HG03354 (cell line): ENCODE measurements at regions not wholly inside any gene's neighbourhood (a gene's known extent, or its start where the extent isn't known, plus 50 kb on each side); places are given as distances from the start of the nearest gene placed in this dataset.

Source experiments
- ATAC-seq: cut with Tn5 transposase; IDR thresholded peaks from one replicate; pipeline ENCODE4 v1.9.1; 2021; ENCODE audit warnings: mild to moderate bottlenecking; ENCODE audit not compliant: unreplicated experiment, poor library complexity, severe bottlenecking

DNA sequence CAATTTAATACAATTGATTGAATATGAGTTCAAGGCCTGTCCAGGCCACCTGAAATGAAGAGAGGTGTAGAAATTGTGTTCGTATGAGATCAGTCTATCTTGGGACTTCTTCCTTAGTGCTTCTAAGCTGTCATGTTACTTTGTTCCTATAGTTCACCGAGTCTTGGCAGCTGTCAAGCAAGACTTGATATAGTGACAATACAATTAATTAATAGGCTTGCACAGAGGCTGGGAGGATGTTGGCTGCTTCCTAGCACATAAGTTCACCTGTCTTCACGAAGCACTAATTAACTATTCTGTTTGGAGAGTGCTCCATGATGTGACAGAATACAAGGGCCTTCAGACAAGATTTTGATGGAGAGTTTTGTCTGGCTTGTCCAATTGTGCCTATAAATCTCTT lies 103.7 kb upstream of the CD96 start:
- ATAC-seq: no peak

DNA sequence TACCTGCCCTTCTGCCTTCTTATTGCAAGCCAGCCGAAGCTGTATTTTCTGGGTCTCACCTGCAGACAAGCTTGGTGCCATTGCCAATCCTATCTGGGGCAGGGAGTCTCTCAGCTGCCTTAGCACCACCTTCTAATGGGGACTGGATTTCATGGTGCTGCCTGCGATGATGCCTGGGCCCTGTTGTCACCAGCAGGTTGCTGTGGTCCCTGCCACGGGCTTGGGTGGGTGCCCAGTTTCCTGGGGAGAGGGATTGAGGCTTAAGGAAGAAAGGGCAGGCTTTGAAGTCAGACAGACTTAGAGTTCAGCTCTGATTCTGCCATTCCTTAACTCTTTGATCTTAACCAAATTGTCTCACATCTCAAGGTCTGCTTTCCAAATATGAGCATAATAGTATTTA lies 87.4 kb upstream of the CD96 start:
- ATAC-seq: no peak

DNA sequence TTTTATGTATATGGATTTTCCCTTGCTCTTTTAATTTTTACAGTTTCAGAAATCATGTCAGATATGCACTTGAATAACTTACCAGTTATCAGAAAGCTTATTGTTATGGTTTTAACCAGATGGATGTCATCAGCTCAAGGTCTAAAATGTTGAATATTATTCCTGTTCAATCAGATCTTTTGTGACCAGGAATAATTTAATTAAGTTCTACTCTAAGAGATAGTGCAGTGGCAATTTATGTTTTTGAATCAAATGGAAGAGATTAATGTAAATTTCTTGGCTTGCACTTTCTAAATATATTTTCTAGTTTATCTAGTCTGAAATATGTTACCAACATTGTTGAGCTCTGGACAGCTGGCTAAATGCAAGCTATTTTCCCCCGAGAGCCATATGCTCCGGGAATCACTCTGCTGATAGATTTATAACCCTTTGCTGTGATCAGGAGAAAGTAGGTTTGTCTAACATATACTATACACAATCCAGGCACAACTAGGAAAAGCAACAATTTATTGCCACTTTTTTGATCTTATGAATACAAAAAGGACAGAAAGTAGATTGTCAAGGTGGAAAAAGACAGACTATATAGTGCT lies 76.8 kb upstream of the CD96 start:
- no peak for ATAC-seq

DNA sequence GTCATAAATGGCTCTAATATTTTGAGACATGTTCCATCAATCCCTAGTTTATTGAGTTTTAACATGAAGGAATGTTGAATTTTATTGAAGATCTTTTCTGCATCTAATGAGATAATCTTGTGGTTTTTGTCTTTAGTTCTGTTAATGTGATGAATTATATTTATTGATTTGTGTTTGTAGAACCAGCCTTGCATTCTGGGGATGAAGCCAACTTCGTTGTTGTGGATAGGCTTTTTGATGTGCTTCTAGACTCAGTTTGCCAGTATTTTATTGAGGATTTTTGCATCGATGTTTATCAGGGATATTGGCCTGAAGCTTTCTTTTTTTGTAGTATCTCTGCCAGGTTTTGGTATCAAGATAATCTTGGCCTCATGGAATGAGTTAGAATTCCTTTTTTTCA lies 72.0 kb upstream of the CD96 start:
- ATAC-seq: no peak

DNA sequence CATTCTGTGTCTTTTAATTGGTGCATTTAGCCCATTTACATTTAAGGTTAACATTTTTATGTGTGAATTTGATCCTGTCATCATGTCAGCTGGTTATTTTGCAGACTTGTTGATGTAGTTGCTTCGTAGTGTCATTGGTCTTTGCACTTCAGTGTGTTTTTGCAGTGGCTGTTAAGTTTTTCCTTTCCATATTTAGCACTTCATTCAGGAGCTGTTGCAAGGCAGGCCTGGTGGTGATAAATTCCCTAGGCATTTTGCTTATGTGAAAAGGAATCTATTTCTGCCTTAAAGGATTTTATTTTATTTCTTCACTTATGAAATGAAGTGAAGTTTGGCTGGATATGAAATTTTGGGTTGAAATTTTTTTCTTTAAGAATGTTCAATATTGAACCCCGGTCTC lies 70.2 kb upstream of the CD96 start:
- no peak for ATAC-seq

DNA sequence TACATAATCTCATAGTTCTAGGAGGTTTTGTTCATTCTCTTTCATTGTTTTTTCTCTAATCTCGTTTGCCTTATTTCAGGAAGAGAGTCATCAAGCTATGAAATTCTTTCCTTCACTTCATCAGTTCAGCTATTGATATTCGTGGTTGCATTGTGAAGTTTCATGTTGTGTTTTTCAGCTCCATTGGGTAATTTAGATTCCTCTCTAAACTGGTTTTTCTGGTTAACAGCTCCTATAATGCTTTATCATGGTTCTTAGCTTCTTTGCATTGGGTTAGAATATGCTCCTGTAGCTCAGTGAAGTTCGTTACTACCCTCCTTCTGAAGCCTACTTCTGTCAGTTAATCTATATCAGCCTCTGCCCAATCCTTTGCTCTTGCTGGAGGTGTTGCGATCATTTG lies 69.4 kb upstream of the CD96 start:
- no peak for ATAC-seq

DNA sequence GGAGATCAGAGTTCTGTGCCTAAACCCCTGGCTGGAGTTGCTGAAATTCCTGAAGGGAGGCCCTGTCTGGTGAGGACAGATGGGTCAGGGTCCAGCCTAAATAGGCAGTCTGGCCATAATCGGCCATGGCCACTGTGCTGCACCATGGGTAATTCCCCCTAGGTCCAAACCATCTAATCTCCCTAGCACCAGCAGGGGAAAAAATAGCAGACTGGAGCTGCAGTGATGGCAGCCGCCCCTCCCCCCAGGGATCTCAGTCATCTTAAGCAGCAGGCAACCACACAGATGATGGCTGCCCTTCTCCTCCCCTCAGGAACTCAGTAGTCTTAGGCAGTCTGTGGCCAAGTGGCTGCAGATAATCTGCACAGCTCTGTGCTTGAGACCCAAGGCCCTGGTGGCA lies 68.4 kb upstream of the CD96 start:
- no peak for ATAC-seq

DNA sequence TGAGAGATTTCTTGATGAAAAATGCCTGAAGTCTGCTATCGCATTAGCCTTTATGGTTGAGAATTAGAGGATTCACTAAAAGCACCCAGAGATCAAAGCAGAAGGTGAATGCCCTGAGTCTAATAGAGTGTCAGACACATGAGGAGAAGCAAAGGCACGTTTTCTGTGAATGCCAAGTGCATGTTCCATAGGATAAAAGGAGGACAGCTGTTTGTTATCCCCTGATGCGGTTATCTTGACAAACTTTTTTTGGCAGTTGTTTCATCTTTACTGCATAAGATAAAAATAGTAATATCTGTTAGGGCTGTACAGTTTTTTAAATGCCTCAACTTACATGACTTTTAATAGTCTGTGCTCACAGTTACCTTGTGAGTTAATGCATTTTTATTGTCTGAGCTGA lies 65.3 kb upstream of the CD96 start:
- no peak for ATAC-seq

DNA sequence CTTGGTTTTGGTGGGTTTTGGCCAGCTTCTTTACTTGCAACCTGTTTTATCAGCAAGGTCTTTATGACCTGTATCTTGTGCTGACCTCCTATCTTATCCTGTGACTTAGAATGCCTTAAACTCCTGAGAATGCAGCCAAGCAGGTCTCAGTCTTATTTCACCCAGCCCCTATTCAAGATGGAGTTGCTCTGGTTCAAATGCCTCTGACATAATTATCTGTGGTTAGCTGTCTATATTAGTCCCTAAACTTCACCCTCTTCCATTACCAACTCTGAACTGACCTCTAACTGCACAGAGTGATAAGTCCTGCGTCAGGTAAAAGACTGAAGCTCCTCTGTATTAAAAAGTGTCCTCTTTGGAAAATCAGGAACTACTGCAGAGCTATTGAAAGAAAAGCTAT lies 61.9 kb upstream of the CD96 start:
- no peak for ATAC-seq

DNA sequence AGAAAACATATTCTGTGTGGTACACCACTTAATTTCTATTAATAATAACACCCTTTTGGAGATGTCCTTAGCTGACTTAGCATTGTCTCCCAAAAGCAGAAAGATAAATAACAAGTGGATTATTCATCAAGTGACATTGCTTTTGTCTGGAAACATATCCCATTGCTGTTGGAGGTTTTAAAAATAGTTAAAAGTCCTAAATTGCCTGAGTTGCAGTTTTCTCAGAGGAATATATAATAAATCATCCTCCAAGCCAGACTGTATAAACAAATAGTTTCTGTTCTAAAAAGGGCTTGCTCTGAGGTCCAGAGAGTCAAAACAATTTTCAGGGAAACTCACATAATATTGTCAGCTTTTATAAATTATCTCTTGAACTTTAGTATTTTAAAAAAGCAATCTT lies 60.4 kb upstream of the CD96 start:
- ATAC-seq: no peak

DNA sequence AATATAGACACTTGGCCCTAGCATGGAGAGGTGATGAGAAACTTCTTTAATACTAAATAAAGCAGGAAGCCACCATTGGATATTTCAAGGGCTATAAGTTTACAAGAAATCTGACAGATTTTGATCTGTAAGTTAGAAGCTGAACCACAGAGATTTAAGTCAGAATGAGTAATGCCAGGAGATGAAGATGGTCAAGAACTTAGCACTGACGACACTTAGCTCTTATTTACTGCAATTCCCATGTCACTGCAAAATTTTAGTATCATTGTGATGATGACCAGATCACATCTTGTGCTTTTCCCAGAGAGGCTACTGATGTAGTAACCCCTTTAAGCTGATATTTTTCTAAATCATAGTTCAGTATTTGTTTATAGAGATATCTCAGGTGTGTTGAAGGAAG lies 59.4 kb upstream of the CD96 start:
- ATAC-seq: no peak

DNA sequence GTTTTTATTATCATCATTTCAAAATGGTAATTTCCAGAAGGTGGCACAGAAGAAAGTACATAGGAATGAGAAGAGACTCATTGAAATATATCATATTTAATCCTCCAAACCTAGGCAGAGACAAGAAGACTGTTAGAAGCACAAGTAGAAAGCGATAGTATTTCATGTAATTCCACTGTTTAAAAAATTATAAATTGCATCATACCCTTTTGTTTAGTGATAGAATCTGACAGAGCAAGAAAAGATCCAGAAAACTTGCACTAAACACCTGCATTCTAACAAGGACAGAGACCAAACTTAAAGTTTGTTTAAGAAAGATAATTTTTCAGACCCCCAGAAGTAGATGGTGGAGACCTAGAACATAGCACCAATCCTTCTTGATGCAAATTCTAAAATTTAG lies 56.9 kb upstream of the CD96 start:
- no peak for ATAC-seq
